ENCODE measurements at regions not wholly inside any gene's neighbourhood (a gene's known extent, or its start where the extent isn't known, plus 50 kb on each side); places are given as distances from the start of the nearest gene placed in this dataset.

- no peak overlapping the region for H3K27ac ChIP-seq
- H3K27me3 ChIP-seq = no peaks in the 10 kb centered on the region
- no peaks in the 10 kb centered on the region for H3K9me3 ChIP-seq
- no peak overlapping the region for H3K4me3 ChIP-seq (ENCODE audit: low read depth in 1 of 2, low read length in 1 of 2)
- no peaks in the 10 kb centered on the region for H3K4me1 ChIP-seq (ENCODE audit: control insufficient read depth in 1 of 2, insufficient read depth in 1 of 2, low read depth in 1 of 2, low read length in 1 of 2)
- TF ChIP-seq CTCF (IDR thresholded peaks at IDR 0.05) = no peak
- H3K36me3 ChIP-seq = no peaks in the 10 kb centered on the region
These were observed 218.6 kb downstream of the IRS1 start for GRCh38 chr2:226581004-226581403.

DNA sequence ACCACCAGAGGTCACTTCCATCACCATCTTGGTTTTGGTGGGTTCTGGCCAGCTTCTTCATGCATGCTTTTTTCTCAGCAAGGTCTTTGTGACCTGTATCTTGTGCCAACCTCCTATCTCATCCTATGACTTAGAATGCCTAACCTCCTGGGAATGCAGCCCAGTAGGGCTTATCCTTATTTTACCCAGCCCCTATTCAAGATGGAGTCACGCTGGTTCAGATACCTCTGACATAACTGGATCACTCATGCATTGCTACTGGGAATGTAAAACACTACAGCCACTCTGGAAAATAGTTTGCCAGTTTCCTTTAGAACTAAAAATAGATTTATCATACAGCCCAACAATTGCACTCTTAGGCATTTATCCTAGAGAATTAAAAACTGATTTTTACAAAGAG, 219.2 kb downstream of the IRS1 start:
- Histone ChIP-seq H3K27me3 (no peaks in the 10 kb centered on the region), H3K36me3 (no peaks in the 10 kb centered on the region), H3K27ac (no peak overlapping the region), H3K9me3 (no peaks in the 10 kb centered on the region), H3K4me3 (ENCODE audit: low read depth in 1 of 2, low read length in 1 of 2) (no peak overlapping the region), H3K4me1 (ENCODE audit: control insufficient read depth in 1 of 2, insufficient read depth in 1 of 2, low read depth in 1 of 2, low read length in 1 of 2) (no peaks in the 10 kb centered on the region)
- no peak for TF ChIP-seq CTCF (IDR thresholded peaks at IDR 0.05)

GRCh38 chr2:226579519-226579918, 220.1 kb downstream of the IRS1 start:
- H3K36me3 ChIP-seq = no peaks in the 10 kb centered on the region
- H3K4me1 ChIP-seq (ENCODE audit: control insufficient read depth in 1 of 2, insufficient read depth in 1 of 2, low read depth in 1 of 2, low read length in 1 of 2) = no peaks in the 10 kb centered on the region
- no peak for TF ChIP-seq CTCF (IDR thresholded peaks at IDR 0.05)
- no peaks in the 10 kb centered on the region for H3K9me3 ChIP-seq
- no peak overlapping the region for H3K27ac ChIP-seq
- no peak overlapping the region for H3K4me3 ChIP-seq (ENCODE audit: low read depth in 1 of 2, low read length in 1 of 2)
- H3K27me3 ChIP-seq = no peaks in the 10 kb centered on the region

DNA sequence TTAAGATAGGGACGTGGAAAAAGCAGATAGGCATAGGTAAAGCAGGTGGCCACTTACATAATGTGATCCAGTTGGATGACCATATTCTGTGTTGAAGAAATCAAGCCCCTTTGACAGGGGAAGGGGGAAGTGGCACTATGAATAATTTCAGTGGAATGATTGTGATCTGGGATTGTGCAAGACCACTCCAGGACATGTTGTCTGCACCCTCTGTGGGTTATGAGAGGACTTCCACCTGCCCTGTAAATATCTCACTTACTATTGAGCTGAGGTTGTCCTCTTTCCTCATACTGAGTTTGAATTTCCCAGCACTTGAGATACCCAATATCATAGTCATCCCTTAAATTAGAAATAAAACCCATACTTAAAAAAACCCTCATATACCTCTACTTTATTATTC, 220.7 kb downstream of the IRS1 start:
- Histone ChIP-seq H3K36me3 (no peaks in the 10 kb centered on the region), H3K27me3 (no peaks in the 10 kb centered on the region), H3K4me1 (ENCODE audit: control insufficient read depth in 1 of 2, insufficient read depth in 1 of 2, low read depth in 1 of 2, low read length in 1 of 2) (no peaks in the 10 kb centered on the region), H3K4me3 (ENCODE audit: low read depth in 1 of 2, low read length in 1 of 2) (no peak overlapping the region), H3K27ac (no peak overlapping the region), H3K9me3 (no peaks in the 10 kb centered on the region)
- TF ChIP-seq CTCF (IDR thresholded peaks at IDR 0.05) = no peak

GRCh38 chr2:226578373-226578772, 221.2 kb downstream of the IRS1 start:
- H3K36me3 ChIP-seq = no peaks in the 10 kb centered on the region
- H3K27me3 ChIP-seq = no peaks in the 10 kb centered on the region
- H3K9me3 ChIP-seq = no peaks in the 10 kb centered on the region
- no peak overlapping the region for H3K4me3 ChIP-seq (ENCODE audit: low read depth in 1 of 2, low read length in 1 of 2)
- H3K27ac ChIP-seq = no peak overlapping the region
- no peaks in the 10 kb centered on the region for H3K4me1 ChIP-seq (ENCODE audit: control insufficient read depth in 1 of 2, insufficient read depth in 1 of 2, low read depth in 1 of 2, low read length in 1 of 2)
- no peak for TF ChIP-seq CTCF (IDR thresholded peaks at IDR 0.05)

DNA sequence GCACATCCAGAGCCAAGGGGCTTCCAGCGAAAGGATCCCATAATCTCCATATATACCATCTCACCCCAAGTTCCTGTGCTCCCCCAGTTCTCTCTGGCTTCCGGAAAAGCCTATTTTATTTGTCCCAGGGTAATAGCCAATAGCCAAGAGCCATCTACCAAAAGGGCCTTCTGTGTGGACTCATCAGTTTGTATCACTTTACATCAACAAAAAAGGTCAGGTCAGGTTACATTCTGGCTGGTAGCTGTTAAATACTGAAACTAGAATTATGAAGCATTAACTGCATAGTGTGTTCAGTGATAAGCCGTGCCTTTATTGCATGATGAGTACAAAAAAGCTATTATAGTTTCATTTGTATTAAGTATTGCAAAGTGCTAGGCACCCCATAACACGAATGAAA, 223.7 kb downstream of the IRS1 start:
- no peak for TF ChIP-seq CTCF (IDR thresholded peaks at IDR 0.05)
- H3K4me3 ChIP-seq (ENCODE audit: low read depth in 1 of 2, low read length in 1 of 2) = no peak overlapping the region
- H3K27me3 ChIP-seq = no peaks in the 10 kb centered on the region
- no peak overlapping the region for H3K27ac ChIP-seq
- H3K36me3 ChIP-seq = no peaks in the 10 kb centered on the region
- H3K4me1 ChIP-seq (ENCODE audit: control insufficient read depth in 1 of 2, insufficient read depth in 1 of 2, low read depth in 1 of 2, low read length in 1 of 2) = no peaks in the 10 kb centered on the region
- H3K9me3 ChIP-seq = no peaks in the 10 kb centered on the region

Measured in neutrophil (primary cell).